ENCODE measurements at regions not wholly inside any gene's neighbourhood (a gene's known extent, or its start where the extent isn't known, plus 50 kb on each side); places are given as distances from the start of the nearest gene placed in this dataset.

DNA sequence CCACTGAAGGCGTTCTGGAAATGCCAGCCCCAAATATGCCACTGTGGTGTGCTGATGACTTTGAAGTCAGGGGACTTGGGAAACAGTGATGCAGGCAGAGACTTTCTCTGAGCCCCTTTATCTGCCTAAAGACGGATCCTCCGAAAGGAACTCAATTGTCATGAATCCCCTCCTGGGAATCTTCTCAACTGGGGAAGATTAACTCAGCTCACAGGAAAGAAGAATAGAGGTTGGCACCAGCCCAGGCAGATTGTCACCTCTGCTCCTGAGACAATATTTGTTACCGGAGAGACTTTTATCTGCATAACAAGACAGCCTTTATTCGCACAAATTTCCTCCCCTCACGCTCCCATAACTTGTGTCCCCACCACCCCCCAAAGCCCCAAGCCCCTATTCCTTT lies 414.4 kb downstream of the FUT8 start:
- TF ChIP-seq, protein P1, sequence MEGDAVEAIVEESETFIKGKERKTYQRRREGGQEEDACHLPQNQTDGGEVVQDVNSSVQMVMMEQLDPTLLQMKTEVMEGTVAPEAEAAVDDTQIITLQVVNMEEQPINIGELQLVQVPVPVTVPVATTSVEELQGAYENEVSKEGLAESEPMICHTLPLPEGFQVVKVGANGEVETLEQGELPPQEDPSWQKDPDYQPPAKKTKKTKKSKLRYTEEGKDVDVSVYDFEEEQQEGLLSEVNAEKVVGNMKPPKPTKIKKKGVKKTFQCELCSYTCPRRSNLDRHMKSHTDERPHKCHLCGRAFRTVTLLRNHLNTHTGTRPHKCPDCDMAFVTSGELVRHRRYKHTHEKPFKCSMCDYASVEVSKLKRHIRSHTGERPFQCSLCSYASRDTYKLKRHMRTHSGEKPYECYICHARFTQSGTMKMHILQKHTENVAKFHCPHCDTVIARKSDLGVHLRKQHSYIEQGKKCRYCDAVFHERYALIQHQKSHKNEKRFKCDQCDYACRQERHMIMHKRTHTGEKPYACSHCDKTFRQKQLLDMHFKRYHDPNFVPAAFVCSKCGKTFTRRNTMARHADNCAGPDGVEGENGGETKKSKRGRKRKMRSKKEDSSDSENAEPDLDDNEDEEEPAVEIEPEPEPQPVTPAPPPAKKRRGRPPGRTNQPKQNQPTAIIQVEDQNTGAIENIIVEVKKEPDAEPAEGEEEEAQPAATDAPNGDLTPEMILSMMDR (IDR thresholded peaks at IDR 0.05) = no peak
- TF ChIP-seq POLR2A (IDR thresholded peaks at IDR 0.05) = no peak

Data from uterus (tissue), 2 donors.